ENCODE measurements at regions not wholly inside any gene's neighbourhood (a gene's known extent, or its start where the extent isn't known, plus 50 kb on each side); places are given as distances from the start of the nearest gene placed in this dataset.

GRCh38 chr5:169404223-169404622 lies 103.3 kb upstream of the SLIT3 start:
- TF ChIP-seq CTCF (IDR thresholded peaks at IDR 0.05) = no peak
- TF ChIP-seq EZH2 (IDR thresholded peaks at IDR 0.05; ENCODE audit: borderline replicate concordance, insufficient read depth, low read depth, low read length, poor library complexity, severe bottlenecking) = no peak

Data from B cell (primary cell).